WTC11 (cell line): ENCODE measurements at regions not wholly inside any gene's neighbourhood (a gene's known extent, or its start where the extent isn't known, plus 50 kb on each side); places are given as distances from the start of the nearest gene placed in this dataset.

Experiments
- ATAC-seq: fragments of 200-7000 bp; cut with Tn5 transposase; 2 replicates; pipeline ENCODE4 v1.10.0; 2021; ENCODE audit warnings: mild to moderate bottlenecking, moderate library complexity
- CTCF ChIA-PET: fragments of 300-600 bp; sonication (Branson Sonifier 250); formaldehyde crosslinking; loops from one replicate; lab custom pipeline; 2021; ENCODE audit warnings: antibody characterized with exemption; lab: Charles Lee
- POLR2A ChIA-PET: fragments of 350-600 bp; sonication (Branson Sonifier 250); formaldehyde crosslinking; loops from one replicate; lab custom pipeline; 2021; ENCODE audit warnings: antibody characterized with exemption; lab: Charles Lee
- DNase-seq: peaks from one replicate; pipeline ENCODE4 v3.0.0; 2021; ENCODE audit warnings: low spot score
- H3K27ac Mint-ChIP-seq: 2 replicates; pipeline ENCODE4 v1.8.0; 2021; ENCODE audit warnings: mixed read lengths
- H3K27me3 Mint-ChIP-seq: 2 replicates; pipeline ENCODE4 v1.8.0; 2021; ENCODE audit warnings: low read depth, mild to moderate bottlenecking, moderate library complexity, mixed read lengths
- H3K36me3 Mint-ChIP-seq: 2 replicates; pipeline ENCODE4 v1.8.0; 2021; ENCODE audit warnings: mixed read lengths
- H3K4me1 Mint-ChIP-seq: 2 replicates; pipeline ENCODE4 v1.8.0; 2022; ENCODE audit warnings: mixed read lengths
- H3K4me3 Mint-ChIP-seq: 2 replicates; pipeline ENCODE4 v1.8.0; 2021; ENCODE audit warnings: mild to moderate bottlenecking, moderate library complexity, mixed read lengths
- H3K9me3 Mint-ChIP-seq: 2 replicates; pipeline ENCODE4 v1.8.0; 2021; ENCODE audit warnings: mixed read lengths
- ATF3 ChIP-seq: sonication (generic); formaldehyde crosslinking; conservative IDR thresholded peaks from 2 replicates; pipeline ENCODE4 v1.8.1; 2022; ENCODE audit warnings: mild to moderate bottlenecking, missing genetic modification reagents
- CREB1 ChIP-seq: sonication (generic); formaldehyde crosslinking; IDR thresholded peaks from 2 replicates; pipeline ENCODE4 v1.8.0; 2023; ENCODE audit warnings: mild to moderate bottlenecking, missing genetic modification reagents
- EMX1 ChIP-seq: fragments of 250-450 bp; sonication (Bioruptor Pico); IDR thresholded peaks from 2 replicates; pipeline ENCODE4 v1.8.0; 2021; ENCODE audit warnings: mild to moderate bottlenecking
- ETV6 ChIP-seq: sonication (generic); formaldehyde crosslinking; IDR thresholded peaks from 2 replicates; pipeline ENCODE4 v1.8.1; 2022; ENCODE audit warnings: mild to moderate bottlenecking, missing genetic modification reagents
- FOXP1 ChIP-seq: sonication (generic); formaldehyde crosslinking; IDR thresholded peaks from 2 replicates; pipeline ENCODE4 v1.8.0; 2022; ENCODE audit warnings: missing genetic modification reagents, mild to moderate bottlenecking, moderate library complexity, borderline replicate concordance
- HMGA2 ChIP-seq: fragments of 250-450 bp; sonication (Bioruptor Pico); IDR thresholded peaks from 2 replicates; pipeline ENCODE4 v1.4.0; 2021; ENCODE audit warnings: mild to moderate bottlenecking, moderate library complexity
- IRF1 ChIP-seq: sonication (generic); formaldehyde crosslinking; IDR thresholded peaks from 2 replicates; pipeline ENCODE4 v1.8.0; 2023; ENCODE audit warnings: missing genetic modification reagents
- JAZF1 ChIP-seq: fragments of 250-450 bp; sonication (Bioruptor Pico); IDR thresholded peaks from 2 replicates; pipeline ENCODE4 v1.9.0; 2021; ENCODE audit warnings: moderate library complexity, mild to moderate bottlenecking, inconsistent platforms
- MAX ChIP-seq: sonication (generic); formaldehyde crosslinking; IDR thresholded peaks from 2 replicates; pipeline ENCODE4 v1.8.0; 2022; ENCODE audit warnings: mild to moderate bottlenecking, missing genetic modification reagents
- MLX ChIP-seq: sonication (generic); formaldehyde crosslinking; IDR thresholded peaks from 2 replicates; pipeline ENCODE4 v1.8.1; 2023; ENCODE audit warnings: mild to moderate bottlenecking, missing genetic modification reagents, moderate library complexity
- PRDM15 ChIP-seq: sonication (generic); formaldehyde crosslinking; IDR thresholded peaks from 2 replicates; pipeline ENCODE4 v1.8.0; 2022; ENCODE audit warnings: missing genetic modification reagents
- SOX15 ChIP-seq: fragments of 250-450 bp; sonication (Bioruptor Pico); IDR thresholded peaks from 2 replicates; pipeline ENCODE4 v1.9.0; 2021; ENCODE audit warnings: mild to moderate bottlenecking
- TCF7 ChIP-seq: sonication (generic); formaldehyde crosslinking; IDR thresholded peaks from 2 replicates; pipeline ENCODE4 v1.8.0; 2022; ENCODE audit warnings: mild to moderate bottlenecking, low read depth, missing genetic modification reagents, moderate library complexity
- TEAD4 ChIP-seq: sonication (generic); formaldehyde crosslinking; IDR thresholded peaks from 2 replicates; pipeline ENCODE4 v1.8.0; 2022; ENCODE audit warnings: mild to moderate bottlenecking, missing genetic modification reagents
- ZBTB21 ChIP-seq: sonication (generic); formaldehyde crosslinking; IDR thresholded peaks from 2 replicates; pipeline ENCODE4 v1.8.1; 2023; ENCODE audit warnings: mild to moderate bottlenecking, missing genetic modification reagents, borderline replicate concordance
- ZNF219 ChIP-seq: sonication (generic); formaldehyde crosslinking; IDR thresholded peaks from 2 replicates; pipeline ENCODE4 v1.8.0; 2023; ENCODE audit warnings: missing genetic modification reagents, mild to moderate bottlenecking, borderline replicate concordance
- ZNF423 ChIP-seq: fragments of 250-450 bp; sonication (Bioruptor Pico); IDR thresholded peaks from 2 replicates; pipeline ENCODE4 v2.1.2; 2022; ENCODE audit warnings: mild to moderate bottlenecking, moderate library complexity
- TF ChIP-seq, protein P1 (sequence below): sonication (generic); formaldehyde crosslinking; IDR thresholded peaks from 2 replicates; pipeline ENCODE4 v1.8.1; 2023; ENCODE audit warnings: mild to moderate bottlenecking, missing genetic modification reagents, moderate library complexity
- TF ChIP-seq, protein P2 (sequence below): sonication (generic); formaldehyde crosslinking; IDR thresholded peaks from 2 replicates; pipeline ENCODE4 v1.8.0; 2023; ENCODE audit warnings: mild to moderate bottlenecking, missing genetic modification reagents

GRCh38 chr1:79507770-79508169, 501.2 kb upstream of the ADGRL4 start (continued):
- TF ChIP-seq IRF1: no peak
- TF ChIP-seq SOX15 (CRISPR knock-in tag): no peak
- TF ChIP-seq, all 79 proteins: peak for 0

DNA sequence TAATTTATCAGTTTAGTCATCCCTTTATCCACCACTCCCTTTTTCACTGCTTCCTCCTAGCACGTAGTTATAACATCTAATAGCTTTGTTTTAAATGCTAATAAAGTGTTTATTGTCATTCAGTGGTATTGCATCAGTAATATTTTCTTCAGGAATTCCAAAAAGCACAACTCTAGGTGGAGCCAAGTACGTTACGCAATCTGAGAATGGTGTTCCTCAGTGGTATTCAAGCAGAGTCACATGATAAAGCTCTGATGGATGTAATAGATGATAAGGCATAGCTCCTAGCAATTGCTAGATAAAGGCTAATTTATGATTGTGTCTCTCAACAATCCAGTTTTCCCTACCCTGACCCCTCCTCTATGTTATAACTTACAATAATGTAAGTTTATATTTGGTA, 494.6 kb upstream of the ADGRL4 start:
- no peak for DNase-seq
- Mint-ChIP-seq H3K4me1 (peaks cover 25% of the 10 kb centered on the region), H3K36me3 (no peaks in the 10 kb centered on the region), H3K27me3 (no peaks in the 10 kb centered on the region), H3K9me3 (no peaks in the 10 kb centered on the region), H3K4me3 (no peak overlapping the region), H3K27ac (no peak overlapping the region)
- CTCF ChIA-PET: no interaction called here
- TF ChIP-seq TEAD4 (CRISPR knock-in tag) (no peak), ZNF423 (CRISPR knock-in tag) (no peak), ZBTB21 (CRISPR knock-in tag) (no peak), PRDM15 (CRISPR knock-in tag) (no peak), ETV6 (CRISPR knock-in tag) (no peak), HMGA2 (CRISPR knock-in tag) (no peak), ZNF219 (no peak), MLX (no peak), FOXP1 (CRISPR knock-in tag) (no peak), MAX (CRISPR knock-in tag) (no peak)
- TF ChIP-seq, protein P1, sequence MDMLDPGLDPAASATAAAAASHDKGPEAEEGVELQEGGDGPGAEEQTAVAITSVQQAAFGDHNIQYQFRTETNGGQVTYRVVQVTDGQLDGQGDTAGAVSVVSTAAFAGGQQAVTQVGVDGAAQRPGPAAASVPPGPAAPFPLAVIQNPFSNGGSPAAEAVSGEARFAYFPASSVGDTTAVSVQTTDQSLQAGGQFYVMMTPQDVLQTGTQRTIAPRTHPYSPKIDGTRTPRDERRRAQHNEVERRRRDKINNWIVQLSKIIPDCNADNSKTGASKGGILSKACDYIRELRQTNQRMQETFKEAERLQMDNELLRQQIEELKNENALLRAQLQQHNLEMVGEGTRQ: no peak
- TF ChIP-seq, protein P2, sequence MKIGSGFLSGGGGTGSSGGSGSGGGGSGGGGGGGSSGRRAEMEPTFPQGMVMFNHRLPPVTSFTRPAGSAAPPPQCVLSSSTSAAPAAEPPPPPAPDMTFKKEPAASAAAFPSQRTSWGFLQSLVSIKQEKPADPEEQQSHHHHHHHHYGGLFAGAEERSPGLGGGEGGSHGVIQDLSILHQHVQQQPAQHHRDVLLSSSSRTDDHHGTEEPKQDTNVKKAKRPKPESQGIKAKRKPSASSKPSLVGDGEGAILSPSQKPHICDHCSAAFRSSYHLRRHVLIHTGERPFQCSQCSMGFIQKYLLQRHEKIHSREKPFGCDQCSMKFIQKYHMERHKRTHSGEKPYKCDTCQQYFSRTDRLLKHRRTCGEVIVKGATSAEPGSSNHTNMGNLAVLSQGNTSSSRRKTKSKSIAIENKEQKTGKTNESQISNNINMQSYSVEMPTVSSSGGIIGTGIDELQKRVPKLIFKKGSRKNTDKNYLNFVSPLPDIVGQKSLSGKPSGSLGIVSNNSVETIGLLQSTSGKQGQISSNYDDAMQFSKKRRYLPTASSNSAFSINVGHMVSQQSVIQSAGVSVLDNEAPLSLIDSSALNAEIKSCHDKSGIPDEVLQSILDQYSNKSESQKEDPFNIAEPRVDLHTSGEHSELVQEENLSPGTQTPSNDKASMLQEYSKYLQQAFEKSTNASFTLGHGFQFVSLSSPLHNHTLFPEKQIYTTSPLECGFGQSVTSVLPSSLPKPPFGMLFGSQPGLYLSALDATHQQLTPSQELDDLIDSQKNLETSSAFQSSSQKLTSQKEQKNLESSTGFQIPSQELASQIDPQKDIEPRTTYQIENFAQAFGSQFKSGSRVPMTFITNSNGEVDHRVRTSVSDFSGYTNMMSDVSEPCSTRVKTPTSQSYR (CRISPR knock-in tag): no peak
- ATAC-seq: no peak
- POLR2A ChIA-PET: no interaction called here

GRCh38 chr1:79499541-79499940, 493.0 kb upstream of the ADGRL4 start:
- ATAC-seq (no peak), DNase-seq (no peak)
- ChIA-PET POLR2A (no interaction called here), CTCF (no interaction called here)
- Mint-ChIP-seq H3K27me3 (no peaks in the 10 kb centered on the region), H3K4me1 (peaks cover 40% of the 10 kb centered on the region), H3K27ac (no peak overlapping the region), H3K9me3 (no peaks in the 10 kb centered on the region), H3K36me3 (no peaks in the 10 kb centered on the region), H3K4me3 (no peak overlapping the region)
- TF ChIP-seq, protein P1: no peak
- TF ChIP-seq CREB1 (CRISPR knock-in tag) (no peak), TCF7 (CRISPR knock-in tag) (no peak), ATF3 (CRISPR knock-in tag) (no peak), JAZF1 (CRISPR knock-in tag) (no peak), EMX1 (CRISPR knock-in tag) (no peak)
- TF ChIP-seq, protein P2 (CRISPR knock-in tag): no peak
